Right lobe of liver (tissue), 4 donors: ENCODE measurements at regions not wholly inside any gene's neighbourhood (a gene's known extent, or its start where the extent isn't known, plus 50 kb on each side); places are given as distances from the start of the nearest gene placed in this dataset.

Experiments used
- POLR2A ChIP-seq: fragments of 450-650 bp; IDR thresholded peaks from one replicate; pipeline ENCODE4 v1.6.1; 2017; ENCODE audit warnings: antibody characterized with exemption, mild to moderate bottlenecking
- TF ChIP-seq, protein P1 (sequence below), 4 donors: fragments of 200-600 bp in 3 of 4; fragments of 450-650 bp in 1 of 4; IDR thresholded peaks; one replicate each; pipeline versions ENCODE4 v1.5.1 to v1.8.0; 2016 to 2022; ENCODE audit warnings: antibody characterized with exemption in 4 of 4, mild to moderate bottlenecking in 2 of 4
- donor health status: DM: no; HTN: no; CAD: no.
- donor health status: DM: no; HTN: no; CAD: no.
- donor health status: DM: no; HTN: yes; CAD: no.

GRCh38 chr5:2370626-2371418 lies 380.7 kb downstream of the IRX2 start:
- TF ChIP-seq, protein P1, sequence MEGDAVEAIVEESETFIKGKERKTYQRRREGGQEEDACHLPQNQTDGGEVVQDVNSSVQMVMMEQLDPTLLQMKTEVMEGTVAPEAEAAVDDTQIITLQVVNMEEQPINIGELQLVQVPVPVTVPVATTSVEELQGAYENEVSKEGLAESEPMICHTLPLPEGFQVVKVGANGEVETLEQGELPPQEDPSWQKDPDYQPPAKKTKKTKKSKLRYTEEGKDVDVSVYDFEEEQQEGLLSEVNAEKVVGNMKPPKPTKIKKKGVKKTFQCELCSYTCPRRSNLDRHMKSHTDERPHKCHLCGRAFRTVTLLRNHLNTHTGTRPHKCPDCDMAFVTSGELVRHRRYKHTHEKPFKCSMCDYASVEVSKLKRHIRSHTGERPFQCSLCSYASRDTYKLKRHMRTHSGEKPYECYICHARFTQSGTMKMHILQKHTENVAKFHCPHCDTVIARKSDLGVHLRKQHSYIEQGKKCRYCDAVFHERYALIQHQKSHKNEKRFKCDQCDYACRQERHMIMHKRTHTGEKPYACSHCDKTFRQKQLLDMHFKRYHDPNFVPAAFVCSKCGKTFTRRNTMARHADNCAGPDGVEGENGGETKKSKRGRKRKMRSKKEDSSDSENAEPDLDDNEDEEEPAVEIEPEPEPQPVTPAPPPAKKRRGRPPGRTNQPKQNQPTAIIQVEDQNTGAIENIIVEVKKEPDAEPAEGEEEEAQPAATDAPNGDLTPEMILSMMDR (IDR thresholded peaks at IDR 0.05): no peak
- TF ChIP-seq POLR2A: no peak
